HG03159 (cell line): ENCODE measurements at regions not wholly inside any gene's neighbourhood (a gene's known extent, or its start where the extent isn't known, plus 50 kb on each side); places are given as distances from the start of the nearest gene placed in this dataset.
A peak's percentile ranks its signal among the peaks of the same experiment; 100 is the strongest.
"Not testable (repeated sequence)": the region's sequence is repeated elsewhere in the genome, so short reads cannot be mapped to it uniquely, and the experiment has no call there.

Source experiments
- ATAC-seq: cut with Tn5 transposase; IDR thresholded peaks from one replicate; pipeline ENCODE4 v1.9.1; 2021; ENCODE audit warnings: mild to moderate bottlenecking, moderate library complexity; ENCODE audit not compliant: unreplicated experiment

DNA sequence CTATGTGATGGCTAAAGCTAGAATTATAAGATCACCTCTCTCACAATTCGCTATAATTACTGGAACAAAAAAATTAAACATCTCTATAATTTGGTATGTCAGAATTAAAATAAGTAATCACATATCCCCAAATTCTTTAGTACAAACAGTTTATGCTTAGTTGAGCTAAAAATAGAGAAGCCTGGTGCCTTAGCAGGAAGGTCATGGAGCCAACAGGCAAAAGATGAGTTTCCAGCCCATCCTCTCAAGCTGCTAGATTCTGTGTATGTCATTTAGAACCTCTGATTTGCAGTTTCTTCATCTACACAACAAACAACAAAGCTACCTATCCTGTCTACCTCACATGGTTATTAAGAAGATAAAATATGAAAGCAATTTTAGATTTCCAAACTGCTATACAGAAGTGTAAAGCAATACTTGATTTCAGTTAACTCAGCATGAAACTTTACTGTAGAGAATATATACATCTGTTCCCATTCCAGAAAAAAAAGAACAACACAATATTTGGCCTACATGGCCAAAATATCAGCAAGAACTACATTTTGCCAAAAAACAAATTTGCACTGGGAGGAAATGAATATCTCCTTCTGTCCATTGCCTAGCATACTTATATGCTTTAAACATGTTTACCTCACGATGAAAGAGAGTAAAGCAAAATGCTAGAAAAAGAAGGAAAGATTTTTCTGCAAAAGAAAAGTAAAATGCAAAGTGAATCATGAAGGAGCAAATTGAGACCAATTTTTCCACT, 294.0 kb upstream of the MIR17HG start:
- ATAC-seq: no peak

DNA sequence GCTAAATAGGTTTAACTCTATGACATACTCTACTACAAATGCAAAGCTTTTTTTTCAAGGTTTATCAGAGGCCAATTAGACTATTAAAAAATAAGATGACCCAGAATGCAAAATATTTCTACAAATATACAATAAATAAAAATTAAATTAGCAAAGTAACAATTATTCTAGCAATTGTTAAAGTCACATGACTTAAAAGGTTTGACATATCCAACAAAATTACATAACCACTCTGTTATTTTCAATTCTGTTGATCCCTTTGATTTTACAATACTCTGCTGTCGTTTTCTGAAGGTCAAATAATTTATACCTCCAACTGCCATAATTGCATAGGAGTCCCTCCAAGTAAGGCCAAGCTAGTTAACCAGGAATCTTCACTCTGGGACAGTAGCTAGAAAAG, 292.6 kb upstream of the MIR17HG start:
- no peak for ATAC-seq

DNA sequence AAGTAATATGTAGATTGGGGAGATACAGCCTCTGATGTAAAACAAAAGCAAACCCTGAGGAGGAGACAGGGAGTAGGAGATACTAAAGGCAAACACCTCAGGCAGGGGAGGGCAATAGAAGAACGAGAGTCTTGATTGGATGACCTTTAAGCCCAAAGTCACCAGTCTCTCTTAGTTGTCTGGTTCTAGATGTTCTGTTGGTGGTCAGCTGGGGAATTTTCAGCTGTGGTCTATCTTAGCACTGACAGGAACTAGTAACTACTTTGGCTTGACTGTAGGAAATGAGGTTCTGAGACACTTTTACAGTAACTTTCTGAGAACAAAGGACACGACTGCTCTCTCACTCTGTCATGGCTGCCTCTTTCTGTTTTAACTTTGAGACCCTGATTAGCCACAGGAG, 290.7 kb upstream of the MIR17HG start:
- ATAC-seq: peak; percentile 84

DNA sequence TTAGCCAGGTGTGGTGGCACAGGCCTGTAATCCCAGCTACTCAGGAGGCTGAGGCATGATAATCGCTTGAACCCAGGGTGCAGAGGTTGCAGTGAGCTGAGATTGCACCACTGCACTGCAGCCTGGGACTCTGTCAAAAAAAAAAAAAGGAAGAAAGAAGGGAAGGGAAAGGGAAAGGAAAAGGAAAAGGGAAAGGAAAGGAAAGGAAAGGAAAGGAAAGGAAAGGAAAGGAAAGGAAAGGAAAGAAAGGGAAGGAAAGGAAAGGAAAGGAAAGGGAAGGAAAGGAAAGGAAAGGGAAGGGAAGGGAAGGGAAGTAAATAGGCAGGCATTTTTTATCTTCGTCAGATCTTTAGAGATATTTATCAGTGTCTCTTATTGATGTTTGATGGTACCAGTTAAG, 290.0 kb upstream of the MIR17HG start:
- ATAC-seq: not testable (repeated sequence)

DNA sequence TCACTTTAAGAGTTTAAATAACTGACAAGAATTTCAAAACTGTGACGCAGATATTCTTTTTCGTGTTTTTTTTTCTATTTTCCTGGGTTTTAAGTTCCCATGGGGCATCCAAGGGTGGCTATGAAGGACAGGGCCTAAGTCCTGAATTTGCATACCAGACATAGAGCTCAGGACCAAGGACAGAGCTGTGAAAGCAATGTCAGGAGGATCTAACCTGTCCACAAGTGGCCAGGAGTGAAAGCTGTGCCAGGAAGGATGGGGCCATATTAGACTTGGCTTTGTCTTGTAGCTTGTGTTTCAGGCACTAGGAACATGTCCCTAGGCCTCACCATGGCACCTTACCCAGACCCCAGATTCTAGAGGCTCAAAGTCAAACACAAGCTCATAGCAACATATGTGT, 289.4 kb upstream of the MIR17HG start:
- ATAC-seq: no peak

DNA sequence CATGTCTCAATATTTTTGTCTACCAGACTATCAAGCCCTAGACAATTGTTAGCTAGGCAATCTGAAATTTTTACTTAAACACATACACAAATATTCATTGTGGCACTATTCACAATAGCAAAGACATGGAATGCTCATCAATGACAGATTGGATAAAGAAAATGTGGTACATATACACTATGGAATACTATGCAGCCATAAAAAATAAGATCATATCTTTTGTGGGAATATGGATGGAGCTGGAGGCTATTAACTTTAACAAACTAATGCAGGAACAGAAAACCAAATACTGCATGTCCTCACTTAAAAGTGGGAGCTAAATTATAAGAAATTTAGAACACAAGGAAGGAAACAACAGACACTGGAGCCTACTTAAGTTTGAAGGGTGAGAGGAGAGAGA, 288.6 kb upstream of the MIR17HG start:
- ATAC-seq: no peak

DNA sequence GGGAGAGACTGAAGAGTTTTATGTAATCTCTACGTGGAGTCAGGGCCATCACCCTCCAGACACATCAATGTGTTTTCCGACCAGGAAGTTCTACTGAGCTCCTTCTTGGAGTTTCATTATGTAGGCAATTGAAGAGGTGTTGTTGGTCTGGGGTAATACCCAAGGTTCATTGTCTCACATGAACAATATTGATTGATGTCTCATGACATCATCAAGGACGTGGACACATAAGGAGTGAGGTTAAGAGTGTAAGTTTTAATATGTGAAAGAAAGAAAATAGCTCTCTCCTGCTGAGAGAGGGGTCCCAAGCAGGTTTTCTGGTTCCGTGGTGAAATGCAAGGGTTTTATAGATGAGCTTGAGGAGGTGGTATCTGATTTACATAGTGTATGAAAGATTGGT, 280.7 kb upstream of the MIR17HG start:
- ATAC-seq: no peak

DNA sequence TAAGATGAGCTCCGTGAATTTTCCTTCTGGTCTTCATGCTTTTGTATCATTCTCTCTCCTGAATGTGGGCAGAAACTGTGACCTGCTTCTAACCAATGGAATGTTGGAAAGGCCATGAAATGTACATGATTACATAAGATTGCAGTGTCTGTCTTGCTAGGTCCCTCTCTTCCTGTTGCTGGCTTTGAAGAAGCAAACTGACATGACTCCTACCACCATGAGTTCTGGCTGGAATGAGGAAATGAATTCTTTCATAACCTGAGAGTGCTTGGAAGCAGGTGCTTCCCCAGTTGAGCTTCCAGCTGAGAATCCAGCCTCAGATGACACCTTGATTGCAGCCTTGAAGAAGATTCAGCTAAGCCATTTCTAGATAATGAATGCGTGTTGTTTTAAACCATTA, 275.0 kb upstream of the MIR17HG start:
- ATAC-seq: no peak

DNA sequence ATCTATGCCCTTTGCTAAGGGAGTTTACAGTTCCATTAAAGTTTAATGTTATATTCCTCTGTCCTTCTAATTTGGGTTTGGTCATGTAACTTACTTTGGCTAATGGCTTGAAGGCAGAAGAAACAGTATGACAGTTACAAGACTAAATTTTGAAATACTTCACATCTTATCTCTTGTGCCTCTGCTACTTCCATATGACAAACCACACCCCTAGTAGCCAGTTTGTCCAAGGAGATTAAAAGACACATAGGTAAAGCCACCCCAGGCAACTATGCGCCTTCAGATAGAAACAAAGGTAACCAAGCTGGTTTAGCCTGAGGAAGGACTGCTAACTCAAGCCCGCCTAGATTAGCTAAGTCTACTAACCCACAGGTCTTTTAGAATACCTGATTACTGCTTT, 273.4 kb upstream of the MIR17HG start:
- no peak for ATAC-seq

DNA sequence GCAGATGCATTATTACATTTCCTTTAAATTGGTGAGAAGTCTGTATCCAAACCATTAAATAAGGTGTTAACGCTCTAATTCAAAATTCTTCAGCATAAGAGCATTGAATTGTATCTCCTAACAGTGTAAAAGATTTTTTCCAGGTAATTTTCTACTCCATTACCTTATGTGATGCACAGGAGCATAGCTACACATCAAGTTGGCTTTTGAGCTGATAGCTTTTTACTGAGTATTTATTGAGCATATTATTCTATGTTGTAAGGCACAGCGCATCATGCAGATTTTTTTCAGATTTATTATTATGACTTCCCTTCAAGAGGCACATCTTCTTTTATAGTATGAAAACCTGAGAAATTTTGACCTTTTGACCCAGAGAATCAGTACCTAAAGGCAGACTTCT, 270.7 kb upstream of the MIR17HG start:
- ATAC-seq: no peak

DNA sequence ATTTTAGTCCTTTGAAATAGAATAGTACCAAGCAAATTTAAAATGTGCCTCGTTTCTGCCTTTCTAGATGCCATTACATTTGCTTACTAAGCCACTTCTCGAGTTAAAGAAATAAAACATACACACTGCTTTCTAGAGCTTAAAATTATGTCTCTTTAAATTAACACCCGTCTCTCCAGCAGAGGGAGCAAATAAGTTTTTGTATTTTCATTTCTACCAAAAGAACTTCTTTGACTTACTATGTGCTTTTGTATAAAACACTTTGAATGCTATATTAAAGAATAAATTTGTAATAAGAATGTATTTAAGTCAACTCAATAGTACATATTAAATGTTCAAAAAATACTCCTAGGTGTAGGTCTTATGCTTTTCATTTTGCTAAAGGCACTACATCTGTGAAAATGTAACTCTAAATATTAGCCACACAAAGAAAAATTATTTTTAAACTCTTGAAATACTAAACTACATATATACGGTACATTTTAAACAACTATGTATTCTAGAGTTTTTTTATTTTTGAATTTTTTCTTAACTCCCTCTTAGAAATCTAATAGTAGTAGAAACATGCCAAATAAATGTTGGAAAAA, 269.3 kb upstream of the MIR17HG start:
- no peak for ATAC-seq

DNA sequence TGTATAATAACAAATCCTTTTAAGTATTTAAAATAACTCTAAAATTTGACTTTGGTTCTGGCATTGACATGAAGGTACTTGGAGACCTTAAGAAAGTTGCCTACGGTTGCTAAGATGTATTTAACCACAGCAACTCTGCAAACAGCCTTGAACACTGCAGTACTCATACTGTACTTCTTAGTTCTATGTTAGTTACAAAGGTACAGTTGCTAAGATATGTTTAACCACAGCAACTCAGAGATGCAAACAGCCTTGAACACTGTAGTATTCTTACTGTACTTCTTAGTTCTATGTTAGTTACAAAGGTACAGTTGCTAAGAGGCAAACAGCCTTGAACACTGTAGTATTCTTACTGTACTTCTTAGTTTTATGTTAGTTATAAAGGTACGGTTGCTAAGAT, 268.3 kb upstream of the MIR17HG start:
- ATAC-seq: no peak

DNA sequence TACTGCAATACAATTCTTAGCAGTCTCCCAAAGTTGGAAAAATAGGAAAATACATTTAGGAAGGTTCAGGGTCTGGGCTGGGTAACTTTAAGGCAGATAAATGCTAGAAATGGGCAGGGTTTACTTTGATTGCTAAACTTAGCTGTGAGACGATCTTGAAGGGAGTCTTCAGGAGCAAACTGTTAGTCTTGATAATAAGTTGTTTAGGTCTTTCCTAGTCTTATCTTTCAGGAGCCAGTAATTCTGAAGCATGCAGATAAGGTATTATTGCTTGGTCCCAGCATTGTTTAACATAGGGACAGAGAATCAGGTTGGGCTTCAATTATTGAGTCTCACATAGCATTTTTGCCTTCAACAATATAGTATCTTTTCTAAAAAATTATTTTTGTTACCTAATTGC, 262.4 kb upstream of the MIR17HG start:
- ATAC-seq: no peak

DNA sequence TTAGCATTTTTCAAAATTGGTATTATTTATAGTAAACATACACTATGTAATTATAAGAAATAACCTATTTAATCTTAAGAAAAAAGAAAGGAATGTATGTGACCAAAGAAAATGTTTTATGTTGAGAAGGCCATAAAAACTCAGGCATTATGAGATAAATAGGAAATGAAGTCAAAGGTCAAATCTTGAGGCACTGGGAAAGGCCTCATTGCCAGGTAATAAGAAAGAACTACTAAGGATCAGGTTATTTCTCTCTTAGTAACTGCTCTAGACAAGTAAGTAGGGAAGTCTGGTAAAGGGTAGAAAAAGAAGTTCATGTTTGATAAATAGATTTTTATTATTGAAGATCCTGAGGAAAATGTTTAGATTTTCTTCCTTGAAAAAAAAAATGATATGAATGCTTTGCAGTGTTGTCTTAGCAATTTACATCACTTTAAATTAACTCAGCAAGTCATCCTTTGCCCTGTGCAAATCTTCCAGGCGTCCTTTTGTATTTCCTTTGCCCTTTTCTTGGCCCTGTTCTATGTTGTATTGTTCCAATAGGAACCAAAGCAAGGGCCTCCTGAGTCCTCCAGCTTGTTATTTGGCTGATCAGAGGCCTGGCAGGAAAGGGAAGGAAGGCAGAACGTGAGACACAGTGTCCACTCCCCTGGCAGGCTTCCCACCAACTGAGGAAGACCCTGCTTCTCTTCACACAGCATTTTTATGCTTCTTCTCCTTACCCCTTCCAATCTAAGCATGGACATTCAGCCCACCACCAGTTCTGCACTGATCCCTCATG, 260.4 kb upstream of the MIR17HG start:
- ATAC-seq: no peak

DNA sequence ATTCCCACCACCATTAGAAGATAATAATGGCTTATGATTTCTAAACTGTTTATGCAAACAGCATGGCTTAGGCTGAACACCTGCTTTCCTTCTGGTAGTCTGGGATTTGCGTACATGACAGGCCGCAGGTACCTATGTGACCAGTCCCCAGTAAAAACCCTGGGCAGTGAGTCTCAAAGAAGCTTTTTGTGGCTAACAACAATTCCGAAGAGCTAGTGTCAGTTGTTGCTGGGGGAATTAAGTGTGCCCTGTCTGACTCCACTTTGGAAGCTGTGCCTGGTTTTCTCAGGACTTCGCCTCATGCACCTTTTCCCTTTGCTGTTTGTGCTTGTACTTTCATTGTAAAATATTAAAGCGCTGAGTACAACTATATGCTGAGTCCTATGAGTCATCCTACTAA, 250.2 kb upstream of the MIR17HG start:
- ATAC-seq: no peak

DNA sequence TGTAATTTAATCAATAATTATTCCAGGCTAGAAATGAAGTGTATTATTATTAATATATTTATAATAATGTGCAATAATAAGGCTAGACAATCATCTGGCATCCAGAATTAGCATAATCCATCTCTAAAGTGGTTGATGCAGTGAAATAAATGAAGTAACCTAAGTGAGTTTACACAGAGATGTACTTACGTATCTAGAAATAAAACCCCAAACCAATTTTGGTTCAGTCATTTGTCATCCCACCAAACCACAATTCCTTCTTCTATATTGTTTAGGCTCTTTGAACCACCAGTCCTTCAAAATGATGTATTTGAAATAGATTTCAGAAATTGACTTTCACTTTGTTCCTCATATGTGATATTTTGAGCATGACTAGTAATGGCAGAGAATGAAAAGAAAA, 247.6 kb upstream of the MIR17HG start:
- ATAC-seq: no peak

DNA sequence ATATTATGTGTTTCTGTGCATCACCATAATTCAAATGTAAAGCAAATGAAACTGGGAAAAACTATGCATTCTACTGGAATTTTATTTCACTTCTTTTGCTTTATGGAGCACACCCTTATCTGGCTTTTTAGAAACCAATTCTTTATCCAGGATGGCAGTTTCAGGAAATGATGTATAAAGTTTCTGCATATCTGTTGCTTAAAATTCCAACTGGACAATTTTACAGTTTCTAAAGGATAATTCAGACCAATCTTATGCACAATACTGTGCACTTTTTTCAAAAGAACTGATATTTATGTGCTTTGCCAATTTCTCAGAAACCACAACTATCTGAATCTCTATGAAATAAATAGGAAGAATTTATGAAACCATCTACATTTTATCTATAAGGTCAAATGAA, 246.5 kb upstream of the MIR17HG start:
- ATAC-seq: no peak

DNA sequence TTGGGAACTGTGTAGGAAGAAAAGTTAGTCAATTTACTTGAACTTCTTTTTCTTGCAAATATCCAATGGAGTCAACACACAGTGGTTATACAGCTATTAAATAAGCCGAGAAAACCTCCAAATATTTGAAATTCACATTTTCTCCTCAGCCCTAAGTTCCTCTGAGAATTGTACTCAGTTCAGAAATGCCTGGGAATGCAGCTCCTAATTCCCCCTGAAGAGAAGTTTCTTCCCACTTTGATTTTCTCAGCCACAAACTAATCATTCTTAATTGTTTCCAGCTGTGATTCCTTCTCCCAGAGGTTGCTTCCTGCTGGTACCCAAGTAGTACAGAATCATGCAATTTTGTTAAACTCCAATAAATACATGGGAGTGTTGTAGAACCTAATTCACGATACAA, 246.1 kb upstream of the MIR17HG start:
- ATAC-seq: no peak

DNA sequence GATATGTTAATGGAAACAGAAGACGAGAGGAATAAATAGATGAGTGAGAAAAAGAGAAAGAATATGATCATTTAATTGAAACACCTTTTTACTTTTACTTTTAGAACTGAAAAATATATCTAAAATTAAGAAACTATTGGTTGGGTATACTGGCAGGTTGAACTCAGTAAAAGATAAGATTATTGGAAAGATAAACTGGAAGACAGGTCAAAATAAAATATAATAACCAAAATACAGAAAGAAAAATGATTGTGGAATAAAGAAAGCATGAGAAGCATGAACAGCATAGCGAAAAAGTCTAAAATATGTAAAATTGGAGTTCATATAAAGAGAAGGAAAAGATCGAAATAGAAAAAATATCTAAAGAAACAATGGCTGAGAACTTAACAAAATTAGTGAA, 242.2 kb upstream of the MIR17HG start:
- ATAC-seq: no peak

DNA sequence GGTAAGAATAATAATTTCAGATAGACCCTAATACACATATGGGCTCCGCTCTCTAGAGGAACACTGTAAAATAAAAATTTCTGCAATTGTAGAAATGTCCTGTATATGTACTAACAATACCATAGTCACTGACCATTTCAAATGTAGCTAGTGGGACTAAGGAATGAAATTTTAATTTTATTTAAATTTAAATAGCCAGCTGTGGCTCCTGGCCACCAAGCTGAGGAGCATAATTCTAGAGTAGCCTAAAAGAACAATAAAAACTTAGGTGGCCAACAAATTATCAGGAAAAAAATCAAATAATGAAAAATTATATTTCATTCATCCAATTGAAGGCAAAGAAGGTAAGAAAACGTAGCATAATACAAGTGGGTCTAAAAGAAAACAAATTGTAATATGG, 240.9 kb upstream of the MIR17HG start:
- ATAC-seq: no peak

DNA sequence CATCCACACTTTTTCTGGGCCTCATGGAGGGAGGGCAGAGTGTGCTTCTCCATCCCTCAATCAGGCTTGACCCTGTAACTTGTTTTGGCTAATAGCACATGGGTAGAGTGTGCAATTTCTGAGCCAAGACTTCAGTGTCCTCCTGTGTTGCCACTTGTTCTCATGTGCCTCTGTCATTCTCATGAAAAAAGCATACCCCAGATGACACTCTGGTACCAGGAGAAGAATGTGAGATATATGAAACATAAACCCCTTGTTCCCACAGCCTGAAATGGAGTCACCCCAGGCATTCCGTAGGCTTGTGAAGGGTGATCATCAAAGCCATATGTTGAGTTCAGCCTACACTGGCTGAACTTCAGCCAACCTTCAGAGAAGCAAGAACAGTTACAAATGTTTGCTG, 239.2 kb upstream of the MIR17HG start:
- ATAC-seq: no peak

DNA sequence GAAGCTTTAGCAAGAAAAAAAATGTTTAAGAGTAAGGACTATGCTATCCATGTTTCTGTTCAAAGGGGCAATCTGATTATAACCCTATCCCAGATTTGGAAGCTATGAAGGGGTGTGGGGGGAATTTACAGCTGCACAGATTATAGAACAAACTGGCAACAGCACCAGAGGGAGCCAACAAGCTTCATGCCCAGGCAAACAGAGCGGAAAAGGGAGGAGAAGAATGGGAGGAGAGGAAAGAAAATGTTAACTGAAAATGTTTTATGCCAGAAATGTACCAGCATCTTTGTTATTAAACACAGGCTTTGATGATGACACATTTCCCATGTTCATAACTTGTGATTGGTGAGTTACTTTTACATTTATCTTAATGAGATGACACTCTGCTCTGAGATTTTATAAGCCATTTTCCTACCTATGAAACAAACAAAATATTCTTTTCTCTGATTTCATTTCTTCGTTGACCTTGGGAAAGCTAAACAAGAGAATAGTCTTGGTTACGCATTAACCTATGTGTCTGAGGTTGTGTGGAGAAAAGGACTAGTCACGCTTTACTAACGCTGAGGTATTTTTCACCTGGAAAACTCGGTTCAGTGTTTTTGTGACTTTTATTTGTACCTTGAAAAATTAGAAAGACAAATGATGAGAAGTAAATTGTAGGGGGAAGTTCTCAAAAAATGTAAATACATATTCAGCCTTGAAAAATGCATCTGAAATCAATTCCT, 235.8 kb upstream of the MIR17HG start:
- ATAC-seq: no peak
